ENCODE measurements at regions not wholly inside any gene's neighbourhood (a gene's known extent, or its start where the extent isn't known, plus 50 kb on each side); places are given as distances from the start of the nearest gene placed in this dataset.
A peak's percentile ranks its signal among the peaks of the same experiment; 100 is the strongest.
"Not testable (repeated sequence)": the region's sequence is repeated elsewhere in the genome, so short reads cannot be mapped to it uniquely, and the experiment has no call there.

- DNase-seq, result no peak
Observed at GRCh38 chr12:69136931-69137613, 102.3 kb upstream of the CPSF6 start.

- DNase-seq, result no peak
Observed at GRCh38 chr12:69141074-69141473, 98.3 kb upstream of the CPSF6 start.

- no peak for DNase-seq
Observed at GRCh38 chr12:69149270-69149669, 90.1 kb upstream of the CPSF6 start.

DNA sequence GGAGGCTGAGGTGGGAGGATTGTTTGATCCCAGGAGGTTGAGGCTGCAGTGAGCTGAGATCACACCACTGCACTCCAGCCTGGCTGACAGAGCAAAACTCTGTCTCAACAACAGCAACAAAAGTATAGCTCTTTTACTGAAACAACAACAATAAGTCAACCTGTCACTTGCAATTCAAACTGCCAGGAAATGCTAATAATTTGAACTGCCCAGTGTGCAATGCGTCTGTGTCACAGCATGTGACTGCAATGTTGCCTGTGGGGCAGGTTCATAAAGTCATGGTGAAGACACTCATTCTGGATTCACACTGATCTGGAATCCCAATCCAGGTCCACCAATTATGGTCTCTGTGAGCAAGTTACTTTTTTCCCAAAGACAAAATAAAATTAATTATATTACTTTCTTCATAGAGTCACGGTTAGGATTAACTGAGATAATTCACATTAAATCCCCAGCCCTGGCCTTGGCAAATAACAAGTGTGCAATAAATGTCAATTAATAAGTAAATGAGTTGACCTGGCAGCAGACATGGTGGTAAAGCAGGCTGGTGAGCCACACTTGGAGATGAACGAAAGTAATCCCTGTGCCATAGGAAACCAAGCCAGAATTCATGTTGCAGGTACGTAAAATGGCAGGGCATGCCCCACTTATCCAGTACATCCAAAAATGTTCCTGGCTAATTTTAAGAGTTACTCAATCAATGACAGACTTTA, 89.1 kb upstream of the CPSF6 start:
- no peak for DNase-seq

DNA sequence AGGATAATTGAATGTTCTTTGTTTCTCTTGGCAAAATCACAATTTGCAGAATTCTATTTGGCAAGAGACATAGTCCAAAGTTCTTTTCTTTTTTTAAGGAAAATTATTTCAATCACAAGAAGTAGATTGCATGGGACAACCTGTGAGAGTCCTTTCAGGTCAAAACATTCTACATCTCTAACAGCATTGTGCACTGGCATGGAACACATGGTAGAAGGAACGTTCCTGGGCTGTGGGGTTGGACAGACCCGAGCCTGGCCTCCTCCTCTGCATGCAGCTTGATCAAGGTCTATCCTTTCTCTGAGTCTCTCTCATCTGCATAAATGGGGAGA, 88.6 kb upstream of the CPSF6 start:
- DNase-seq, result no peak

DNA sequence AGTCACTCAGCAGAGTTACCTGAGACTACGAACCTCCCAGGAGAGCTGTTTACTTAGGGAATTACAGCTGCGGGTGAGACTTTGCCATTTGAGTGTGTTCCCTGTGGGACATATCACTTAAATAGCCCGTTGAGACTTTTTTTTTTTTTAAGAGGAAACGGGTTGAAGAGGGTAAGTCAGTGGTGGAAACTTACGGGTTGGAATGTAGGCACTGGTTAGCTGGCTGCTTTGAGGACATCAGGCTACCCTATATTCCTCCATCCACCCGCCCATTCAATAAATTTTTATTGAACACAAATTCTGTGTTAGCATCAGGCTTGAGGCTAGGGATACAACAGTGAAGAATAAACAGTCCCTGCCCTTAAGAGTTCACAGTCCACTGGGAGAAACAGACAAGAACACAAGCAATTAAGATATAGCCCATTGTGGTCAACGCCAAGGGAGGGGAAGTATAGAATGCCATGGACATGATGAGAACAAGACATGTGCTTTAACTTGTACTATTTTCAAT, 88.1 kb upstream of the CPSF6 start:
- no peak for DNase-seq

DNA sequence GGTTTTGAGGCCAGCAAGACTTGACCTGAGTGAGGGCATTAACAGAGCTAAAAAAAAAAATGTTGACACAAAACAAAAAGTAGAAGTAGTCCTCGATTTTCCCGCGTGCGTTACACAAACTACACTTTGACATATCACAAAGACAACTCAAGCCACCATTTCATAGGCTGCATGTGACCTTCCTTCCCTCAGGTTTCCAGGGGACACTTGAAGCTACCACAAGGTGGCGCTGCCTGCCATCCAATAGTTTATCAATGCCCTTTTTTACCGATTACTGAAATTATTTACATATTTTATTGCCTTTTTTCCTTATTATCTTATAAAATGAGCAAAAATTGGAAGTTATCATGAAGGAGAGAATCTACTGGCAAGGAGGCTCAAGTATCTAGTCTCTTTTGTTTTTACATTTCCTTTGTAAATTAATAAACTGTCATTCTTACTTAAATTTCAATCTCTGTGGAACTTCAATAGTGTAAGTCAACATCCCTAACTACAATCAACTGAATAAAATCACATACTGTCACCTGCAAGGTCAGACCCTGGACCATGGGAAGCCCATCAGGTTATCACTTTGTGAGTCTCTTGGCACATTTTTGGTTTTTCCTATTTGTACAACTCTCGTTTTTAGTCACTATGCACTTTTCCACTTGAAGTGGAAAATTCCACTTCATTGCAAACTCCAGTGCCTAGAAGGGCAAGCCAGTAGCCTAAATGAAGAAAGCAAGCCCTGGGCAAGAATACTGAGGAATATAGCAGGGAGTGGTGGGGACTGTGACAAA, 84.6 kb upstream of the CPSF6 start:
- peak; percentile 49 for DNase-seq

DNA sequence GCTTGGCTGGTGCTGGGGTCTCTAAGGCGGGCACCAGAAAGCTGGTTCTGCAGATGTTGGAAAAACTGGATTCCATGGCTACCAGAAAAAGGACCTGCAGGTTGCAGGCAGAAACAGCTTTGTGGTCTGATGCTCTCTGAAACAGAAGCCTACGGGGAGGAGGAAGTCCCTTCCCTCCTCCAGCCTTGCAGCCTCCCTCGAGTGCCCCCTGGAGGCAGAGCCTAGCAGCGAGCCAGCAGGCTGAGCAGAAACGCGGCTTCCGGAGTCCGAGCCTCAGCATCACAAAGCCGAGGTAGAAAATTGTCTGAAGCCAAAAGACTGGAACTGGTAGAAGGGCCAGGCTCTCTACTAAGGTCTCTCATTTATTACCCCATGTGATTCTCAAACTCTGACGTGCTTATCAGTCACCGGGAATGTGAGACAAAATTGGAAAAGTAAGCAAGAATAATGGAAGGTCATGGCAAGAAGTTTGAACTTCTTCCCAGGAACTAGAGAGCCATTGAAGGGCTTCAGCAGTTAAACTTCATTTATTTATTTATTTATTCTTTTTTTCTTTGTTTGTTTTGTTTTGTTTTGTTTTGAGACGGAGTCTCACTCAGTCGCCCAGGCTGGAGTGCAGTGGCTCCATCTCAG, 82.2 kb upstream of the CPSF6 start:
- peak; percentile 74 for DNase-seq

GRCh38 chr12:69161829-69162228, 77.5 kb upstream of the CPSF6 start:
- no peak for DNase-seq

DNA sequence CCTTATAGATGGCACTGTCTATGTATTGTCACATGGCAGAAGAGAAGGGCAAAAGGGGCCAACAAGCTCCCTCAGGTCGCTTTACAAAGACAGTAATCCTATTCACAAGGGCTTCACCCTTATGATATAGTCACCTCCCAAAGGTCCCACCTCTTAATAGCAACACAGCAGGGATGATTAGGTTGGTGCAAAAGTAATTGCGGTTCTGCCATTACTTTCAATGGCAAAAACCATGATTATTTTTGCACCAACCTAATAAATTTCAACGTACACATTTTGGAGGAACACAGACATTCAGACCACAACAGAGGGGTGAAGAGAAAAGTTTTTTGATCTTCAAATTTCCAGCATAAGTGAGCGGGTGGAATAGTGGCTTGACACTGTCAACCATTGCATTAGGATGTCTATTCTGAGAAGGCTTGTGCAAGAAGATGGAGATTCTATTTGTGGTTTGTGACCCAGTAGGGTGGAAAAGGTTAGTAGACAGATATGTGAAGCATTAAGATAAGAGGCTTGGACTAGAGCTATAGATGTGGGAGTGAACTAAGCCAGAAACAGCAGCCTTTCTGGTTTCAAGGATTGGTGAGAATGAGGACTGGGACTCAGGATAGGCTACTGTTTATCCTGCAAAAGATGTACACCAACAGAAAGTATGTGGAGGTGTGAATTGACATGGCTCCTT, 75.5 kb upstream of the CPSF6 start:
- DNase-seq, result no peak

DNA sequence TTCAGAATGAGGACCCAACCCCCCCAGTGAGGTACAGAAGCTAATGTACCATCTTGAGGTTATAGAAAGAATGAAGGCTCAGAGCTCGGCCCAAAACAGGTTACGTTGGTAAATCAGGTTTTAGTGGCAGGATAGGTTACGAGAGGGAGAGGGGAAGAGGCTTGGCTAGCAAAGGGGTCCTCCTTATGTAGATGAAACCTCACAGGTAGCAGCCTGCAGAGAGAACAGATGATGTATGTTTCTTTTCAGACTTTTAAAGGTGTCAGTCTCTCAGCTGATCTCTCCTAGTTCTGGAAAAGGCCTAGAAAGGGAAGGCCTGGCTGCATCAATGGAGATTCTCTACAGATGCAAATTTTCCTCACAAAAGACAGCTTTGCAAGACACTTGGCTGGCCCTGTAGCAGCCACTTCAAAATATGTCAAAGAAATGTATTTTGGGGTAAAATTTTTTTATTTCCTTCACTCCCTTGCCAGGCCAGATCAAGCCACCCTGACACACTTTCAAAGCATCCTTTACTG, 71.7 kb upstream of the CPSF6 start:
- no peak for DNase-seq

DNA sequence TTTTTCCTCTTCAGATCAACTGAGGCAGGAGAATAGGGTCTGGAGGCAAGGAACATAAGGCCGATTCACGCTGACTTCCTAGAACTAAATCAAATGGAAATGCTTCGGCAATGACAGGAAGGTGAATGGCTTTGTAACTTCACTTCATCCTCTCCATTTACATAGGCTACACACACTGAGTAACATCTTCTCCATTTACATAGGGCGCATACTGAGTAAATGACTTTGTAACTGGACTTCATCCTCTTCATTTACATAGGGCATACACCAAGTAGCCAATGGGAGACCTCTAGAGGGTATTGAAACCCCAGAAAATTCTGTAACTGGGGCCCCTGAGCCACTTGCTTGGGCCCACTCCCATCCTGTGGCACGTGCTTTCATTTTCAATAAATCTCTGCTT, 71.0 kb upstream of the CPSF6 start:
- no peak for DNase-seq

GRCh38 chr12:69168828-69169227, 70.5 kb upstream of the CPSF6 start:
- no peak for DNase-seq

GRCh38 chr12:69170293-69170692, 69.1 kb upstream of the CPSF6 start:
- no peak for DNase-seq

GRCh38 chr12:69171881-69172280, 67.5 kb upstream of the CPSF6 start:
- no peak for DNase-seq

- no peak for DNase-seq
Observed at GRCh38 chr12:69172491-69172890, 66.9 kb upstream of the CPSF6 start.

- DNase-seq, result no peak
Observed at GRCh38 chr12:69173368-69173767, 66.0 kb upstream of the CPSF6 start.

DNA sequence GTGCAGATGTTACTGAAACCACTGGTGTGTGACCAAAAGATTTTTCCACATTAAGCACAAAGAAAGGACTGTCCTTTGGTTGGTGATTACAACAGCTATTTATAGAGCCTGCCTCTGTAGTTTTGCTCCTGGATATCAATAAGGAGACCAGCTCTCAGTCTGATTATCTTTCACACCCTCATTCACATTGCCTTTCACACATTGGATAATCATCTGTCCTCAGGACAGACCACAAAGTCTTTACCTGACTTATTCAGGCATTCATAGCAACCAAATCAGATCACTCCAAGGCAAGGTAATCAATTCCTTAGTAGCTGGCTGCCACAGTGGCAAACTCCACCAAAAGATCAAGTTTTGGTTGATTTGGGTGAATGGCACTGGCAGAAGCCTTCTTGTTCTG, 59.6 kb upstream of the CPSF6 start:
- DNase-seq, result no peak

DNA sequence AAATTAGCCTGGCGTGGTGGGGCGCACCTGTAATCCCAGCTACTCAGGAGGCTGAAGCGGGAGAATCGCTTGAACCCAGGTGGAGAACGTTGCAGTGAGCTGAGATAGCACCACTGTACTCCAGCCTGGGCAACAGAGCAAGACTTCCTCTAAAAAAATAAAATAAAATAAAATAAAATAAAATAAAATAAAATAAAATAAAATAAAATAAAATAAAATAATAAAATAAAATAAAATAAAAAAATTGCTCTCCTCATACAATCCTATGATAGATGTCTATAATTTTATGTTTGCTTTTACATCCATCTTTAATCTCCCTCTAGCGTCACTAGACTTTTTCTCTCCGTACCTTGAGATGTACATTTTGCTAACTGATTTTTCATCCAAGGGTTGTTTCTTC, 51.8 kb upstream of the CPSF6 start:
- not testable (repeated sequence) for DNase-seq

- DNase-seq, result no peak
Observed at GRCh38 chr12:69189378-69189978, 49.9 kb upstream of the CPSF6 start.

Measured in NCI-H1694 (cell line).